Peyer's patch (tissue), 4 donors: ENCODE measurements at regions not wholly inside any gene's neighbourhood (a gene's known extent, or its start where the extent isn't known, plus 50 kb on each side); places are given as distances from the start of the nearest gene placed in this dataset.

Experiments
- DNase-seq, 3 donors: peaks; one replicate each; pipeline ENCODE4 v3.0.0-alpha.2; 2017 to 2019
- H3K27ac ChIP-seq, 4 donors: fragments of 200-600 bp; sonication (generic); one replicate each; pipeline ENCODE4 v1.5.1; 2016 to 2019
- H3K27me3 ChIP-seq, 2 donors: fragments of 200-600 bp; sonication (generic); one replicate each; pipeline ENCODE4 v1.5.1; 2019
- H3K36me3 ChIP-seq, 3 donors: fragments of 200-600 bp; sonication (generic); one replicate each; pipeline ENCODE4 v1.5.1; 2016 to 2019
- H3K4me1 ChIP-seq, 4 donors: fragments of 200-600 bp; sonication (generic); one replicate each; pipeline ENCODE4 v1.5.1; 2016 to 2019
- H3K4me3 ChIP-seq, 4 donors: fragments of 200-600 bp; sonication (generic); 1 replicate in 3 of 4; 2 replicates in 1 of 4; pipeline ENCODE4 v1.5.1; 2016 to 2019; ENCODE audit warnings: mild to moderate bottlenecking in 1 of 4
- H3K9me3 ChIP-seq, 4 donors: fragments of 200-600 bp; sonication (generic); one replicate each; pipeline ENCODE4 v1.5.1; 2016 to 2019; ENCODE audit warnings: mild to moderate bottlenecking in 1 of 4
- CTCF ChIP-seq, 6 experiments: fragments of 450-650 bp in 4 of 6; fragments of 200-600 bp in 2 of 6; sonication (generic) in 1 of 6; IDR thresholded peaks; one replicate each; pipeline ENCODE4 v1.5.1; 2017 to 2019; ENCODE audit warnings: antibody characterized with exemption in 6 of 6, mild to moderate bottlenecking in 3 of 6, moderate library complexity in 1 of 6
- POLR2A ChIP-seq, 2 donors: fragments of 450-650 bp; IDR thresholded peaks; one replicate each; pipeline ENCODE4 v1.5.1; 2017; ENCODE audit warnings: antibody characterized with exemption in 2 of 2, mild to moderate bottlenecking in 2 of 2, moderate library complexity in 2 of 2

- H3K27me3 ChIP-seq, result no peaks in the 10 kb centered on the region
- H3K9me3 ChIP-seq, result no peaks in the 10 kb centered on the region
- no peaks in the 10 kb centered on the region for H3K4me1 ChIP-seq
- TF ChIP-seq POLR2A (IDR thresholded peaks at IDR 0.05), result no peak
- no peak for TF ChIP-seq CTCF (IDR thresholded peaks at IDR 0.05)
- H3K36me3 ChIP-seq, result no peaks in the 10 kb centered on the region
- no peak overlapping the region for H3K27ac ChIP-seq
- no peak overlapping the region for H3K4me3 ChIP-seq
- no peak for DNase-seq
These were observed 583.9 kb upstream of the KLHL29 start for GRCh38 chr2:22801071-22801470.

- Histone ChIP-seq H3K27me3 (no peaks in the 10 kb centered on the region), H3K4me3 (no peak overlapping the region), H3K9me3 (no peaks in the 10 kb centered on the region), H3K4me1 (no peaks in the 10 kb centered on the region), H3K27ac (no peak overlapping the region), H3K36me3 (no peaks in the 10 kb centered on the region)
- no peak for DNase-seq
- TF ChIP-seq POLR2A (IDR thresholded peaks at IDR 0.05), result no peak
- TF ChIP-seq CTCF (IDR thresholded peaks at IDR 0.05), result no peak
These were observed 583.0 kb upstream of the KLHL29 start for GRCh38 chr2:22801970-22802369.

GRCh38 chr2:22807872-22808271 is 577.1 kb upstream of the KLHL29 start:
- no peaks in the 10 kb centered on the region for H3K9me3 ChIP-seq
- H3K27me3 ChIP-seq, result no peaks in the 10 kb centered on the region
- no peak overlapping the region for H3K27ac ChIP-seq
- H3K4me3 ChIP-seq, result no peak overlapping the region
- no peak for DNase-seq
- TF ChIP-seq POLR2A (IDR thresholded peaks at IDR 0.05) (no peak), CTCF (IDR thresholded peaks at IDR 0.05) (no peak)
- H3K4me1 ChIP-seq, result no peaks in the 10 kb centered on the region
- no peaks in the 10 kb centered on the region for H3K36me3 ChIP-seq

GRCh38 chr2:22810602-22811001 is 574.4 kb upstream of the KLHL29 start:
- H3K36me3 ChIP-seq, result no peaks in the 10 kb centered on the region
- H3K4me3 ChIP-seq, result no peak overlapping the region
- H3K27me3 ChIP-seq, result no peaks in the 10 kb centered on the region
- H3K4me1 ChIP-seq, result no peaks in the 10 kb centered on the region
- DNase-seq, result no peak
- H3K27ac ChIP-seq, result no peak overlapping the region
- H3K9me3 ChIP-seq, result no peaks in the 10 kb centered on the region
- TF ChIP-seq CTCF (IDR thresholded peaks at IDR 0.05) (no peak), POLR2A (IDR thresholded peaks at IDR 0.05) (no peak)

- H3K36me3 ChIP-seq, result no peaks in the 10 kb centered on the region
- H3K9me3 ChIP-seq, result no peaks in the 10 kb centered on the region
- no peak for TF ChIP-seq POLR2A (IDR thresholded peaks at IDR 0.05)
- no peak for TF ChIP-seq CTCF (IDR thresholded peaks at IDR 0.05)
These were observed 572.8 kb upstream of the KLHL29 start for GRCh38 chr2:22812065-22812680.

GRCh38 chr2:22817197-22817596 is 567.8 kb upstream of the KLHL29 start:
- no peak for TF ChIP-seq POLR2A (IDR thresholded peaks at IDR 0.05)
- H3K4me3 ChIP-seq, result no peak overlapping the region
- no peaks in the 10 kb centered on the region for H3K27me3 ChIP-seq
- no peaks in the 10 kb centered on the region for H3K9me3 ChIP-seq
- no peak overlapping the region for H3K27ac ChIP-seq
- no peaks in the 10 kb centered on the region for H3K4me1 ChIP-seq
- H3K36me3 ChIP-seq, result no peaks in the 10 kb centered on the region
- DNase-seq, result no peak

More at GRCh38 chr2:22812065-22812680, 572.8 kb upstream of the KLHL29 start:
- H3K27ac ChIP-seq, result no peak overlapping the region
- H3K4me1 ChIP-seq, result no peaks in the 10 kb centered on the region
- no peaks in the 10 kb centered on the region for H3K27me3 ChIP-seq
- DNase-seq, result no peak
- no peak overlapping the region for H3K4me3 ChIP-seq
